ENCODE measurements at regions not wholly inside any gene's neighbourhood (a gene's known extent, or its start where the extent isn't known, plus 50 kb on each side); places are given as distances from the start of the nearest gene placed in this dataset.

GRCh38 chr13:80131204-80131603 lies 209.7 kb downstream of the SPRY2 start:
- peak; percentile 60 for DNase-seq (ENCODE audit: low spot score)

- no peak for DNase-seq (ENCODE audit: low spot score)
Measured at GRCh38 chr13:80126389-80127068, 214.4 kb downstream of the SPRY2 start.

GRCh38 chr13:80123945-80124344 lies 217.0 kb downstream of the SPRY2 start:
- DNase-seq (ENCODE audit: low spot score) = no peak

GRCh38 chr13:80121038-80121437 lies 219.9 kb downstream of the SPRY2 start:
- DNase-seq (ENCODE audit: low spot score) = no peak

- peak; percentile 75 for DNase-seq (ENCODE audit: low spot score)
Measured at GRCh38 chr13:80118506-80118905, 222.4 kb downstream of the SPRY2 start.

- no peak for DNase-seq (ENCODE audit: low spot score)
Measured at GRCh38 chr13:80118099-80118498, 222.8 kb downstream of the SPRY2 start.

- no peak for DNase-seq (ENCODE audit: low spot score)
Measured at GRCh38 chr13:80117515-80117914, 223.4 kb downstream of the SPRY2 start.

GRCh38 chr13:80116107-80116506 lies 224.8 kb downstream of the SPRY2 start:
- DNase-seq (ENCODE audit: low spot score) = peak; percentile 64

- no peak for DNase-seq (ENCODE audit: low spot score)
Measured at GRCh38 chr13:80115616-80116015, 225.3 kb downstream of the SPRY2 start.

GRCh38 chr13:80113714-80114454 lies 227.0 kb downstream of the SPRY2 start:
- no peak for DNase-seq (ENCODE audit: low spot score)

GRCh38 chr13:80109303-80109702 lies 231.6 kb downstream of the SPRY2 start:
- DNase-seq (ENCODE audit: low spot score) = no peak

- no peak for DNase-seq (ENCODE audit: low spot score)
Measured at GRCh38 chr13:80105350-80105749, 235.6 kb downstream of the SPRY2 start.

GRCh38 chr13:80101040-80101439 lies 239.9 kb downstream of the SPRY2 start:
- no peak for DNase-seq (ENCODE audit: low spot score)

- no peak for DNase-seq (ENCODE audit: low spot score)
Measured at GRCh38 chr13:80100636-80101035, 240.3 kb downstream of the SPRY2 start.

- DNase-seq (ENCODE audit: low spot score) = no peak
Measured at GRCh38 chr13:80097561-80097960, 243.4 kb downstream of the SPRY2 start.

- DNase-seq (ENCODE audit: low spot score) = no peak
Measured at GRCh38 chr13:80096383-80096782, 244.5 kb downstream of the SPRY2 start.

GRCh38 chr13:80094526-80094925 lies 246.4 kb downstream of the SPRY2 start:
- DNase-seq (ENCODE audit: low spot score) = no peak

- DNase-seq (ENCODE audit: low spot score) = no peak
Measured at GRCh38 chr13:80093888-80094287, 247.0 kb downstream of the SPRY2 start.

GRCh38 chr13:80086304-80086721 lies 254.6 kb downstream of the SPRY2 start:
- no peak for DNase-seq (ENCODE audit: low spot score)

- peak; percentile 91 for DNase-seq (ENCODE audit: low spot score)
Measured at GRCh38 chr13:80083853-80084676, 256.9 kb downstream of the SPRY2 start.

GRCh38 chr13:80083081-80083852 lies 257.7 kb downstream of the SPRY2 start:
- peak; percentile 98 for DNase-seq (ENCODE audit: low spot score)

Measured in cerebellar cortex (tissue), 1 donor.